NCI-H2227 (cell line): ENCODE measurements at regions not wholly inside any gene's neighbourhood (a gene's known extent, or its start where the extent isn't known, plus 50 kb on each side); places are given as distances from the start of the nearest gene placed in this dataset.
"Not testable (repeated sequence)": the region's sequence is repeated elsewhere in the genome, so short reads cannot be mapped to it uniquely, and the experiment has no call there.

Source experiments
- DNase-seq: peaks from one replicate; lab custom pipeline; 2025; ENCODE audit not compliant: unreplicated experiment; lab: John Stamatoyannopoulos, UW

GRCh38 chr10:50997461-50997860 lies 76.8 kb upstream of the PRKG1 start:
- no peak for DNase-seq

- DNase-seq: no peak
Observed at GRCh38 chr10:50999163-50999562, 75.1 kb upstream of the PRKG1 start.

GRCh38 chr10:51000164-51000563 lies 74.1 kb upstream of the PRKG1 start:
- no peak for DNase-seq

GRCh38 chr10:51000976-51001375 lies 73.3 kb upstream of the PRKG1 start:
- no peak for DNase-seq

GRCh38 chr10:51001587-51001986 lies 72.7 kb upstream of the PRKG1 start:
- DNase-seq: peak; percentile 27

- no peak for DNase-seq
Observed at GRCh38 chr10:51002469-51002868, 71.8 kb upstream of the PRKG1 start.

- DNase-seq: no peak
Observed at GRCh38 chr10:51004776-51005175, 69.5 kb upstream of the PRKG1 start.

GRCh38 chr10:51005551-51005950 lies 68.7 kb upstream of the PRKG1 start:
- DNase-seq: no peak

GRCh38 chr10:51006686-51007085 lies 67.6 kb upstream of the PRKG1 start:
- DNase-seq: no peak

- no peak for DNase-seq
Observed at GRCh38 chr10:51007781-51008180, 66.5 kb upstream of the PRKG1 start.

- no peak for DNase-seq
Observed at GRCh38 chr10:51008346-51008745, 65.9 kb upstream of the PRKG1 start.

GRCh38 chr10:51010977-51011376 lies 63.3 kb upstream of the PRKG1 start:
- DNase-seq: peak; percentile 55

GRCh38 chr10:51012073-51012472 lies 62.2 kb upstream of the PRKG1 start:
- no peak for DNase-seq

GRCh38 chr10:51014680-51015389 lies 59.5 kb upstream of the PRKG1 start:
- no peak for DNase-seq

GRCh38 chr10:51015390-51015754 lies 58.9 kb upstream of the PRKG1 start:
- not testable (repeated sequence) for DNase-seq

- no peak for DNase-seq
Observed at GRCh38 chr10:51020200-51020599, 54.1 kb upstream of the PRKG1 start.

GRCh38 chr10:51022933-51023585 lies 51.2 kb upstream of the PRKG1 start:
- no peak for DNase-seq

GRCh38 chr10:51023636-51024035 lies 50.7 kb upstream of the PRKG1 start:
- no peak for DNase-seq
